Chondrocyte (in vitro differentiated cells): ENCODE measurements at regions not wholly inside any gene's neighbourhood (a gene's known extent, or its start where the extent isn't known, plus 50 kb on each side); places are given as distances from the start of the nearest gene placed in this dataset.

Experiments used
- DNase-seq: peaks from one replicate; pipeline ENCODE4 v3.0.0; 2021; ENCODE audit warnings: mixed read lengths, low spot score
- H3K27ac Mint-ChIP-seq: one replicate; pipeline ENCODE4 v1.8.0; 2021; ENCODE audit warnings: mild to moderate bottlenecking, moderate library complexity, mixed read lengths; ENCODE audit not compliant: unreplicated experiment
- H3K27me3 Mint-ChIP-seq: 2 replicates; pipeline ENCODE4 v1.8.0; 2021; ENCODE audit warnings: low read depth, mixed read lengths
- H3K36me3 Mint-ChIP-seq: 2 replicates; pipeline ENCODE4 v1.8.0; 2021; ENCODE audit warnings: low read depth, mixed read lengths
- H3K4me1 Mint-ChIP-seq: 2 replicates; pipeline ENCODE4 v1.8.0; 2021; ENCODE audit warnings: low read depth, mild to moderate bottlenecking, mixed read lengths
- H3K4me3 Mint-ChIP-seq: one replicate; pipeline ENCODE4 v1.8.0; 2021; ENCODE audit warnings: mild to moderate bottlenecking, moderate library complexity, mixed read lengths; ENCODE audit not compliant: unreplicated experiment
- H3K9me3 Mint-ChIP-seq: 2 replicates; pipeline ENCODE4 v1.8.0; 2021; ENCODE audit warnings: low read depth, mixed read lengths
- CTCF ChIP-seq: fragments of 200-600 bp; sonication (generic); IDR thresholded peaks from 2 replicates; pipeline ENCODE4 v1.5.0; 2021; ENCODE audit warnings: antibody characterized with exemption, mild to moderate bottlenecking, moderate library complexity

- TF ChIP-seq CTCF, result no peak
- no peaks in the 10 kb centered on the region for H3K4me1 Mint-ChIP-seq
- H3K27me3 Mint-ChIP-seq, result no peaks in the 10 kb centered on the region
- no peak for DNase-seq
- H3K27ac Mint-ChIP-seq, result no peak overlapping the region
- peaks cover 2% of the 10 kb centered on the region for H3K36me3 Mint-ChIP-seq
- no peak overlapping the region for H3K4me3 Mint-ChIP-seq
- H3K9me3 Mint-ChIP-seq, result peaks cover 20% of the 10 kb centered on the region
Measured at GRCh38 chr6:15929685-15930084, 199.2 kb upstream of the MYLIP start.

- H3K36me3 Mint-ChIP-seq, result peaks cover 2% of the 10 kb centered on the region
- peaks cover 8% of the 10 kb centered on the region for H3K4me1 Mint-ChIP-seq
- no peak for DNase-seq
- no peaks in the 10 kb centered on the region for H3K27me3 Mint-ChIP-seq
- no peak for TF ChIP-seq CTCF
- peaks cover 20% of the 10 kb centered on the region for H3K9me3 Mint-ChIP-seq
- no peak overlapping the region for H3K4me3 Mint-ChIP-seq
- H3K27ac Mint-ChIP-seq, result no peak overlapping the region
Measured at GRCh38 chr6:15927531-15928225, 201.2 kb upstream of the MYLIP start.

GRCh38 chr6:15926256-15926655 is 202.6 kb upstream of the MYLIP start:
- no peak for DNase-seq
- H3K27me3 Mint-ChIP-seq, result no peaks in the 10 kb centered on the region
- H3K4me3 Mint-ChIP-seq, result no peak overlapping the region
- no peak overlapping the region for H3K27ac Mint-ChIP-seq
- no peaks in the 10 kb centered on the region for H3K36me3 Mint-ChIP-seq
- peaks cover 14% of the 10 kb centered on the region for H3K9me3 Mint-ChIP-seq
- peaks cover 18% of the 10 kb centered on the region for H3K4me1 Mint-ChIP-seq
- TF ChIP-seq CTCF, result no peak

GRCh38 chr6:15924893-15925292 is 204.0 kb upstream of the MYLIP start:
- H3K27ac Mint-ChIP-seq, result no peak overlapping the region
- H3K4me3 Mint-ChIP-seq, result no peak overlapping the region
- peaks cover 18% of the 10 kb centered on the region for H3K4me1 Mint-ChIP-seq
- no peaks in the 10 kb centered on the region for H3K27me3 Mint-ChIP-seq
- H3K36me3 Mint-ChIP-seq, result no peaks in the 10 kb centered on the region
- H3K9me3 Mint-ChIP-seq, result peaks cover 4% of the 10 kb centered on the region
- no peak for DNase-seq
- TF ChIP-seq CTCF, result no peak

GRCh38 chr6:15922510-15923250 is 206.2 kb upstream of the MYLIP start:
- Mint-ChIP-seq H3K4me1 (peaks cover 18% of the 10 kb centered on the region), H3K4me3 (no peak overlapping the region), H3K27ac (no peak overlapping the region), H3K9me3 (no peaks in the 10 kb centered on the region), H3K36me3 (no peaks in the 10 kb centered on the region), H3K27me3 (no peaks in the 10 kb centered on the region)
- no peak for DNase-seq
- TF ChIP-seq CTCF, result no peak
